HFF-Myc (cell line): ENCODE measurements at regions not wholly inside any gene's neighbourhood (a gene's known extent, or its start where the extent isn't known, plus 50 kb on each side); places are given as distances from the start of the nearest gene placed in this dataset.
"Not testable (repeated sequence)": the region's sequence is repeated elsewhere in the genome, so short reads cannot be mapped to it uniquely, and the experiment has no call there.

Source experiments
- DNase-seq: peaks from one replicate; pipeline ENCODE4 v3.0.0-alpha.2; 2011; ENCODE audit warnings: low read depth; ENCODE audit errors: extremely low read depth
- H3K4me3 ChIP-seq: replicated peaks from 2 replicates; pipeline ENCODE4 v1.5.1; 2011; ENCODE audit warnings: low read depth, mild to moderate bottlenecking, control low read depth, low read length
- CTCF ChIP-seq: IDR thresholded peaks from 2 replicates; pipeline ENCODE4 v1.5.1; 2012; ENCODE audit warnings: mild to moderate bottlenecking, low read depth, low read length, control low read depth; ENCODE audit errors: missing control alignments

GRCh38 chr2:61645911-61646310 is 107.8 kb upstream of the XPO1 start:
- peak; percentile 53 for DNase-seq
- TF ChIP-seq CTCF, result no peak
- H3K4me3 ChIP-seq, result no peak overlapping the region

DNA sequence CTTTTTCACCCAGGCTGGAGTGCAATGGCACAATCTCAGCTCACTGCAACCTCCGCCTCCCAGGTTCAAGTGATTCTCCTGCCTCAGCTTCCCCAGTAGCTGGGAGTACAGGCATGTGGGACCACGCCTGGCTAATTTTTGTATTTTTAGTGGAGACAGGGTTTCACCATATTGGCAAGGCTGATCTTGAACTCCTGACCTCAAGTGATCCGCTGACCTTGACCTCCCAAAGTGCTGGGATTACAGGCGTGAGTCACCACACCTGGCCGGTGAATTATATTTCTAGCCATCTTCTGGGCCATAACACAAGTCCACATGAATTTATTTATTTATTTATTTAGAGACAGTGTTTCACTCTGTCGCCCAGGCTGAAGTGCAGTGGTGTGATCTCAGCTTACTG is 105.0 kb upstream of the XPO1 start:
- not testable (repeated sequence) for H3K4me3 ChIP-seq, DNase-seq

GRCh38 chr2:61640406-61640805 is 102.2 kb upstream of the XPO1 start:
- TF ChIP-seq CTCF, result no peak
- DNase-seq, result no peak
- no peak overlapping the region for H3K4me3 ChIP-seq

GRCh38 chr2:61639721-61640120 is 101.6 kb upstream of the XPO1 start:
- TF ChIP-seq CTCF, result no peak
- no peak for DNase-seq
- H3K4me3 ChIP-seq, result no peak overlapping the region

- no peak overlapping the region for H3K4me3 ChIP-seq
- DNase-seq, result no peak
- no peak for TF ChIP-seq CTCF
These were observed 98.5 kb upstream of the XPO1 start for GRCh38 chr2:61636686-61637085.

DNA sequence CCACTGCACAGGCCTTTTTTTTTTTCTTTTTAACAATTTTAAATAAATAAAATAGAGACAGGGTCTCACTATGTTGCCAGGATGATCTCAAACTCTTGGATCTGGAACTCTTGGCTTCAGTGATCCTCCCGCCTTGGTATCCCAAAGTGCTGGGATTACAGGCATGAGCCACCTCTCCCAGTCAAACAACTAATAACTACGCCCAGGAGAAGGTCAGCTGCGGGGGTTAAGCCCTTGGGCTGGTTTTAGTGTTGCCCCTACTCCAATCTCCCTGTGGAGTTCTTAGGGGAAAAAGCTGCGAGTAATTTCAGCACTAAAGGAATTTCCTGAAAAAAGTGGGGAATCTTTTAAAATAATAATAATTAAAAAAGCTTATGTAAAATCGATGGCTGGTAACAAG is 96.4 kb upstream of the XPO1 start:
- no peak for TF ChIP-seq CTCF
- DNase-seq, result no peak
- no peak overlapping the region for H3K4me3 ChIP-seq

DNA sequence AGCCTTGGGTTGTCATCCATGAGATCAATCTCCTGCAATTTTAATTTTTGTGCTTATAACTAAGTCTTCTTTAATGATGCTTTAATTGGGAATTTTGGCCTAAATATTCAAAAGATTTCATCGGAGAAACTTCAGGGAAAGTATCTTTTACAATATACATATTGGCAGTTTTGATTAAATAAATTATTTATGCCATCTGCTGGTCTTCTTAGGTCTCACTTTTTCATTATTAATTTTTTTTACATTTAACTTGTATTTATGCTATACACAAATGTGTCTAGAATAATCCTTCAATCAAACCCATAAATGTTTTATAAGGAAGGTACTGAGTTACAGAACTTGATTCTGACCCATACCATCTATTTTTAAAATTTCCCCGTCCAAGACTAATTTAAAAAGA is 95.1 kb upstream of the XPO1 start:
- H3K4me3 ChIP-seq, result no peak overlapping the region
- no peak for TF ChIP-seq CTCF
- no peak for DNase-seq
